NCI-H1092 treated with DMSO at 0.1 percent for 48 hours (cell line): ENCODE measurements at regions not wholly inside any gene's neighbourhood (a gene's known extent, or its start where the extent isn't known, plus 50 kb on each side); places are given as distances from the start of the nearest gene placed in this dataset.

Source experiments
- DNase-seq: peaks from one replicate; lab custom pipeline; 2025; lab: John Stamatoyannopoulos, UW

DNA sequence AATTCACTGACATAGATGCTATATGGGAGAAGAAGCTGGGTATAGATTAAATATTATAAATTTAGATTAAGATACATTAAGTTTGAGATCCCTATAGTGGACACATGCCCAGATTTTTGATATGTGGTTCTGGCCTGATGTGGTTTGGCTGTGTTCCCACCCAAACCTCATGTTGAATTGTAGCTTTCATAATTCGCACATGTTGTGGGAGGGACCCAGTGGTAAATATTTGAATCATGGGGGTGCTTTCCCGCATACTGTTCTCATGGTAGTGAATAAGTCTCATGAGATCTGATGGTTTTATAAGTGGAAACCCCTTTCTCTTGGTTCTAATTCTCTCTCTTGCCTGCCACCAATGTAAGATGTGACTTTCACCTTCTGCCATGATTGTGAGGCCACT lies 189.4 kb upstream of the CD96 start:
- no peak for DNase-seq

- no peak for DNase-seq
Measured at GRCh38 chr3:111359261-111360030, 182.6 kb upstream of the CD96 start.

DNA sequence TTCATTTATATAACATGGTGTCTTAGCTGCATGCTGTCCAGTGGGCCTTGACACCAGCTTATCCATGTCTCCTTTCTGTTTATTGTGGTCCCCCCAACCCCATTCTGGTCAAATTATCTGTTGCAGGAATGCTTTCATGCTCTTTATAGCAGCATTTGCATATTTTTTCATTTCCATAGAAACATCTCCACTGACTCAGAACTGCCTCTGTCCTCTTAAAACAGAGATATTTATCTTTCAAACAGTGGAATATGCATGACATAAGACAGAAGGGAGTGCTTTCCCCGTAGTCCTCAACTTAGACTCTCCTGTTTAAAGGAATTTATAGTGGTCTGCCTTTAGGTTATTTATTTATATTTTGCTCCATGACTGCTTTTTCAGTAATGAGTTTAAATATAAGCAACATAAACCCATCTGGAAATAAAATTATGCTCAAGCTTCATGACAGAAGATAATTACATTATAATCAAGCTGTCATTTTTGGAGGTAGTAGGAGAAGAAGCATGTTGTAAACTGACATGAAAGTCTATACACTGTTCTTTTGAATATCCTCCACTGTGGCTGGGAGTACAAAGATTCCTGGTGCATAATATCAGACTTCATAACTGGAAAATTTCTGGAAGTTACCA lies 179.5 kb upstream of the CD96 start:
- DNase-seq = no peak

GRCh38 chr3:111366515-111366914 lies 175.5 kb upstream of the CD96 start:
- DNase-seq = no peak

DNA sequence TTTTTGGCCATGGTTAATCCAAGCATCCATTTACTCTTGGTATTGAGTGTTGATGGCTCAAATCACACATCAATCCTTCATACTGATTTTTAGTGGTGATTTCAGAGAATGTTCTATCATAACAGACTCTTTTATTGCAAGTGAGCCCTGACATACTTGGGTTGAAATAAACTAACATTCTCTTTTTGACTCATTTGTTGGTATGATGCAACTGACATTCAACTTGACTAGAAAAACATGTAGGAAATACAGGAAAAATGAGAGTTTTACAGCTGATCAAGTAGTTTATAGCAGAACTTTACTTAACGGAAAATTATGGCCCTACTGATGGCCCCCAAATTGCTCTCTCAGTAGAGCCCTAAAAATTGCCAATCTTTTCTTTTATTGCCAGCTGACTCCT lies 173.9 kb upstream of the CD96 start:
- no peak for DNase-seq

- no peak for DNase-seq
Measured at GRCh38 chr3:111369958-111370357, 172.0 kb upstream of the CD96 start.

DNA sequence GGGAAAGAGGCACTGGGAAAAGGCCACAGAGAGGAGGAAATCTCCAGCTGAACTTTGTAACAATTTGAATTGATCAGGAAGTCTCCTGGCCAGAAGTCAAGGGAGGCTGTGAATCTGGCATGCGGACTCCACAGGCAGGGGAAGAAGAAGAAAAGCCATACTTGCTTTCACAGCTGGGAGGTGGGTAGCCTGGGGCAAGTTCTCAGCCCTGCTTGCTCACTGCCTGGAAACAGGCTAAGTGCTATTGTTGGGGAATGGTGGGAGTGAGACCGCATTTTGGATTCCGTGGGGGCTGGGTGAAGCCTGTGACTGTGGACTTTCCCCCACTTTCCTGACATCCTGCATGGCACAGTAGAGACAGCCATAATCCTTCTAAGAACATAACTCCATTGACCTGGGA lies 168.8 kb upstream of the CD96 start:
- no peak for DNase-seq

DNA sequence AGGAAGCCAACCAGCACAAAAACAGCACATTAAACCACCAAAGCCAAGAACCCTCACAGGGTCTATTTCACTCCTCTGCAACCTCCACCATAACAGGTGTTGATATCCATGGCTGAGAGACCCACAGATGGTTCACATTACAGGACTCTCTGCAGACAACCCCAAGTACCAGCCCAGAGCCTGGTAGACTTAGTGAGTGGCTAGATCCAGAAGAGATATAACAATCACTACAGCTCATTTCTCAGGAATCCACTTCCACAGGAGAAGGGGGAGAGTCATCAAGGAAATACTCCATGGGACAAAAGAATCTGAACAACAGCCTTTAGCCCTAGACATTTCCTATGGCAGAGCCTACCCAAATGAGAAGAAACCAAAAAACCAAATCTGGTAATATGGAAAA lies 168.1 kb upstream of the CD96 start:
- no peak for DNase-seq

DNA sequence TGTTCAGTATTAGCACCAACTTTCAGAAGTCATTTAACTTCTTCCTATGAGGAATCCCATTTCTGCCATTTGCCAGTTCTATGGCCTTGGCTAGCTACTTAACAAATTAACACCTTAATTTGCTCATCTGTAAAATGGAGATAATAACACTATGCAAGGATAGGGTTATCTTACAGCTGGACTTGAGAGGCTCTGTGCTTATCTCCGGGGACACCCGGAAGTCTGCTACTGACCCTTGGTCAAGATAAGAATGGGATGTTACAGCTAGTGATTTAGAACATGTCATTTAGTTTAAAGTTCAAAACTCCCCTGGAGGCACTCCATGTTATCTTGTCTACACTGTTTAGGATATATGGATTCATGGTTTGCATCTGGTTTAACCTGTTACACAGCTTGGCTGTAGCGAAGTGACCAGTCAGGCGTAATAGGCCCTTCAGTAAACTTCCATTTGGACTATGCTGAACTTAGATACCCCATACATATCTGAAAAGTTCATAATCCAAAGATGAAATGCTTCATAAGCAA lies 156.0 kb upstream of the CD96 start:
- DNase-seq = no peak

DNA sequence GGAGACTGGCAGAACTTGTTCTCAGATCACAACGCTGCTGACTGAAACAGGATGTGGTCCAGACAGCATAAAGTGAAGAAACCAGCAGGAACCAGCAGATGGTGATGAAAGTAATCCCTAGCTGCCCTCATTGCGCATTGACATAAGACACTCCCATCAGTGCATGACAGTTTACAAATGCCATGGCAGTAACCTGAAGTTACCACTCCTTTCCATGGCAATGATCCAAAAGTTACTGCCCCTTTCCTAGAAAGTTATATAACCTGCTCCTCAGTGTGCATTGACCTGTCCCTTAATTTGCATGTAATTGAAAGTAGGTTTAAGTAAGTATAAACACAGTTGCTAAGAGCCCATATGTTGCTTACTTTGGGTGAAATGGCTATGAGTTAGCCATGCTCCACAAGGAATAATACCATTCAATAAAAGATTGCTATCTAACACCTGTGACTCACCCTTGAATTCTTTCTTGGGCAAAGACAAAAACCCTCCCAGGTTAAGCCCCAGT lies 149.1 kb upstream of the CD96 start:
- DNase-seq = no peak

DNA sequence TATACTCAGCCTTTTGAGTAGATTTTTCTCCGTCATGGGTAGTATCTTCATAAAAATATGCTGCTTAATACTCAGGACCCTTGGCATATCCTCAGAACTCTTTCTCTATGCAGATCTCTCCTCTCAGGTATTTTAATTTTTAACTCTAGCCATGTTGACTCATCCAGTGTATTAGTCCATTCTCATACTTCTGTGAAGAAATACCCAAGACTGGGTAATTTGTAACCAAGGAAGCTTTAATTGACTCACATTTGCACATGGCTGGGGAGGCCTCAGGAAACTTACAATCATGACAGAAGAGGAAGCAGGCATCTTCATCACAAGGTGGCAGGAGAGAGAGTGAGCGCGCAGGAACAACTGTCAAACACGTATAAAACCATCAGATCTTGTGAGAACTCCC lies 129.3 kb upstream of the CD96 start:
- no peak for DNase-seq

GRCh38 chr3:111414531-111414930 lies 127.5 kb upstream of the CD96 start:
- no peak for DNase-seq

DNA sequence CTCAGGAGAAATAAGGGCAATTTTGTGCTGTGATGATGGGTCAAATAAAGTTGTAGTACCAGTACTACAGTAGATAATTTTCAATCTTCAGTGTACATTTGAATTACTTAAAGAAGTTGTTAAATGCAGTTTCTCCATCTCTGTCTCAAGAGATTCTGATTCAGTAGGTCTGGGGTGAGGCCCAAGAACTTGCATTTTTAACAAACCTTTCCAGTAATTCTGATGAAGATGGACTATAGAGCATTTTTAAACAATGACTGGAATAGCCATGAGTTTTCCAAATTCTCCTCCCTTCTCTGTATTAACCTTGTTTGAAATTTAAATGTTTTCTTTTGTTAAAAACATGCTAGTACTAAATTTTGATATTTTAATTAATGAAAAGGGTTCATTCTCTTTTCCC lies 127.0 kb upstream of the CD96 start:
- no peak for DNase-seq

GRCh38 chr3:111418391-111418790 lies 123.6 kb upstream of the CD96 start:
- DNase-seq = no peak

DNA sequence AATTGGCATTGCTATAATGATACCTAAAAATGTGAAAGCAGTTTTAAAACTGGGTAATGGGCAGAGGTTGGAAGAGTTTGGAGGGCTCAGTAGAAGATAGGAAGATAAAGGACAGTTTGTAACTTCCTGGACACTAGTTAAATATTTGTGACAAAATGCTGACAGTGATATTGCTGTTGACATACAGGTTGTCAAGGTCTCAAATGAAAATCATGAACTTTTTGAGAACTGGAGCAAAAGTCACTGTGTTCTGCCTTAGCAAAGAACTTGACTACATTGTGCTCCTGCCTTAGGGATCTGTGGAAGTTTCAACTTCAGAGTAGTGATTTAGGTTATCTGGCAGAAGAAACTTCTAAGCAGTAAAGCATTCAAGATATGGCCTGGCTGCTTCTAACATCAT lies 113.7 kb upstream of the CD96 start:
- no peak for DNase-seq

GRCh38 chr3:111434941-111435622 lies 106.9 kb upstream of the CD96 start:
- no peak for DNase-seq

DNA sequence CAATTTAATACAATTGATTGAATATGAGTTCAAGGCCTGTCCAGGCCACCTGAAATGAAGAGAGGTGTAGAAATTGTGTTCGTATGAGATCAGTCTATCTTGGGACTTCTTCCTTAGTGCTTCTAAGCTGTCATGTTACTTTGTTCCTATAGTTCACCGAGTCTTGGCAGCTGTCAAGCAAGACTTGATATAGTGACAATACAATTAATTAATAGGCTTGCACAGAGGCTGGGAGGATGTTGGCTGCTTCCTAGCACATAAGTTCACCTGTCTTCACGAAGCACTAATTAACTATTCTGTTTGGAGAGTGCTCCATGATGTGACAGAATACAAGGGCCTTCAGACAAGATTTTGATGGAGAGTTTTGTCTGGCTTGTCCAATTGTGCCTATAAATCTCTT lies 103.7 kb upstream of the CD96 start:
- no peak for DNase-seq

DNA sequence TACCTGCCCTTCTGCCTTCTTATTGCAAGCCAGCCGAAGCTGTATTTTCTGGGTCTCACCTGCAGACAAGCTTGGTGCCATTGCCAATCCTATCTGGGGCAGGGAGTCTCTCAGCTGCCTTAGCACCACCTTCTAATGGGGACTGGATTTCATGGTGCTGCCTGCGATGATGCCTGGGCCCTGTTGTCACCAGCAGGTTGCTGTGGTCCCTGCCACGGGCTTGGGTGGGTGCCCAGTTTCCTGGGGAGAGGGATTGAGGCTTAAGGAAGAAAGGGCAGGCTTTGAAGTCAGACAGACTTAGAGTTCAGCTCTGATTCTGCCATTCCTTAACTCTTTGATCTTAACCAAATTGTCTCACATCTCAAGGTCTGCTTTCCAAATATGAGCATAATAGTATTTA lies 87.4 kb upstream of the CD96 start:
- no peak for DNase-seq

GRCh38 chr3:111465081-111465670 lies 76.8 kb upstream of the CD96 start:
- no peak for DNase-seq

- DNase-seq = no peak
Measured at GRCh38 chr3:111470032-111470431, 72.0 kb upstream of the CD96 start.

DNA sequence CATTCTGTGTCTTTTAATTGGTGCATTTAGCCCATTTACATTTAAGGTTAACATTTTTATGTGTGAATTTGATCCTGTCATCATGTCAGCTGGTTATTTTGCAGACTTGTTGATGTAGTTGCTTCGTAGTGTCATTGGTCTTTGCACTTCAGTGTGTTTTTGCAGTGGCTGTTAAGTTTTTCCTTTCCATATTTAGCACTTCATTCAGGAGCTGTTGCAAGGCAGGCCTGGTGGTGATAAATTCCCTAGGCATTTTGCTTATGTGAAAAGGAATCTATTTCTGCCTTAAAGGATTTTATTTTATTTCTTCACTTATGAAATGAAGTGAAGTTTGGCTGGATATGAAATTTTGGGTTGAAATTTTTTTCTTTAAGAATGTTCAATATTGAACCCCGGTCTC lies 70.2 kb upstream of the CD96 start:
- no peak for DNase-seq

DNA sequence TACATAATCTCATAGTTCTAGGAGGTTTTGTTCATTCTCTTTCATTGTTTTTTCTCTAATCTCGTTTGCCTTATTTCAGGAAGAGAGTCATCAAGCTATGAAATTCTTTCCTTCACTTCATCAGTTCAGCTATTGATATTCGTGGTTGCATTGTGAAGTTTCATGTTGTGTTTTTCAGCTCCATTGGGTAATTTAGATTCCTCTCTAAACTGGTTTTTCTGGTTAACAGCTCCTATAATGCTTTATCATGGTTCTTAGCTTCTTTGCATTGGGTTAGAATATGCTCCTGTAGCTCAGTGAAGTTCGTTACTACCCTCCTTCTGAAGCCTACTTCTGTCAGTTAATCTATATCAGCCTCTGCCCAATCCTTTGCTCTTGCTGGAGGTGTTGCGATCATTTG lies 69.4 kb upstream of the CD96 start:
- no peak for DNase-seq

- DNase-seq = no peak
Measured at GRCh38 chr3:111473550-111473949, 68.4 kb upstream of the CD96 start.
